ENCODE measurements at regions not wholly inside any gene's neighbourhood (a gene's known extent, or its start where the extent isn't known, plus 50 kb on each side); places are given as distances from the start of the nearest gene placed in this dataset.

- Mint-ChIP-seq H3K4me3 (no peak overlapping the region), H3K4me1 (no peaks in the 10 kb centered on the region), H3K27ac (no peak overlapping the region), H3K27me3 (no peaks in the 10 kb centered on the region), H3K9me3 (no peaks in the 10 kb centered on the region)
- DNase-seq (no peak), ATAC-seq (no peak)
Measured at GRCh38 chr11:79550809-79551208, 110.0 kb upstream of the TENM4 start.

GRCh38 chr11:79547256-79547655, 106.4 kb upstream of the TENM4 start:
- H3K4me1 Mint-ChIP-seq = no peaks in the 10 kb centered on the region
- no peak overlapping the region for H3K27ac Mint-ChIP-seq
- no peaks in the 10 kb centered on the region for H3K9me3 Mint-ChIP-seq
- ATAC-seq (no peak), DNase-seq (no peak)
- H3K27me3 Mint-ChIP-seq = no peaks in the 10 kb centered on the region
- H3K4me3 Mint-ChIP-seq = no peak overlapping the region

- Mint-ChIP-seq H3K9me3 (no peaks in the 10 kb centered on the region), H3K27ac (no peak overlapping the region), H3K4me3 (no peak overlapping the region), H3K27me3 (no peaks in the 10 kb centered on the region), H3K4me1 (no peaks in the 10 kb centered on the region)
- DNase-seq (no peak), ATAC-seq (no peak)
Measured at GRCh38 chr11:79546351-79546750, 105.5 kb upstream of the TENM4 start.

- H3K27me3 Mint-ChIP-seq = no peaks in the 10 kb centered on the region
- DNase-seq (no peak), ATAC-seq (no peak)
- no peak overlapping the region for H3K27ac Mint-ChIP-seq
- H3K4me3 Mint-ChIP-seq = no peak overlapping the region
- H3K9me3 Mint-ChIP-seq = no peaks in the 10 kb centered on the region
- no peaks in the 10 kb centered on the region for H3K4me1 Mint-ChIP-seq
Measured at GRCh38 chr11:79544361-79544760, 103.5 kb upstream of the TENM4 start.

- Mint-ChIP-seq H3K9me3 (no peaks in the 10 kb centered on the region), H3K4me1 (no peaks in the 10 kb centered on the region), H3K4me3 (no peak overlapping the region), H3K27me3 (no peaks in the 10 kb centered on the region), H3K27ac (no peak overlapping the region)
- DNase-seq (no peak), ATAC-seq (no peak)
Measured at GRCh38 chr11:79543101-79543500, 102.3 kb upstream of the TENM4 start.

- Mint-ChIP-seq H3K4me3 (no peak overlapping the region), H3K9me3 (peaks cover 5 to 6% of the 10 kb centered on the region in 2 donors), H3K27ac (no peak overlapping the region), H3K27me3 (peaks cover 3% of the 10 kb centered on the region), H3K4me1 (no peaks in the 10 kb centered on the region)
- no peak for ATAC-seq
- DNase-seq = no peak
Measured at GRCh38 chr11:79541466-79541865, 100.6 kb upstream of the TENM4 start.

- ATAC-seq = no peak
- peaks cover 8% of the 10 kb centered on the region for H3K27me3 Mint-ChIP-seq
Measured at GRCh38 chr11:79538775-79539174, 97.9 kb upstream of the TENM4 start.

GRCh38 chr11:79536155-79536917, 95.5 kb upstream of the TENM4 start:
- Mint-ChIP-seq H3K4me3 (no peak overlapping the region), H3K9me3 (peaks cover 8 to 11% of the 10 kb centered on the region in 2 donors), H3K27ac (peak overlapping the region in 1 of 2 donors; percentile 54), H3K4me1 (no peaks in the 10 kb centered on the region), H3K27me3 (peaks cover 8% of the 10 kb centered on the region)
- DNase-seq = no peak
- no peak for ATAC-seq

More at GRCh38 chr11:79538775-79539174, 97.9 kb upstream of the TENM4 start:
- H3K27ac Mint-ChIP-seq = no peak overlapping the region
- no peak for DNase-seq
- no peaks in the 10 kb centered on the region for H3K4me1 Mint-ChIP-seq
- no peak overlapping the region for H3K4me3 Mint-ChIP-seq
- peaks cover 8 to 11% of the 10 kb centered on the region in 2 donors for H3K9me3 Mint-ChIP-seq

GRCh38 chr11:79535606-79536005, 94.8 kb upstream of the TENM4 start:
- ATAC-seq = no peak
- no peak for DNase-seq
- H3K27ac Mint-ChIP-seq = no peak overlapping the region
- H3K4me3 Mint-ChIP-seq = no peak overlapping the region
- peaks cover 8 to 11% of the 10 kb centered on the region in 2 donors for H3K9me3 Mint-ChIP-seq
- no peaks in the 10 kb centered on the region for H3K4me1 Mint-ChIP-seq
- H3K27me3 Mint-ChIP-seq = peaks cover 8% of the 10 kb centered on the region

GRCh38 chr11:79525257-79525656, 84.4 kb upstream of the TENM4 start:
- no peak for ATAC-seq
- no peak overlapping the region for H3K27ac Mint-ChIP-seq
- peaks cover 12 to 13% of the 10 kb centered on the region in 2 donors for H3K9me3 Mint-ChIP-seq
- H3K4me3 Mint-ChIP-seq = no peak overlapping the region
- no peaks in the 10 kb centered on the region for H3K4me1 Mint-ChIP-seq
- DNase-seq = no peak
- peaks cover 13% of the 10 kb centered on the region for H3K27me3 Mint-ChIP-seq

GRCh38 chr11:79522626-79523025, 81.8 kb upstream of the TENM4 start:
- Mint-ChIP-seq H3K4me1 (no peaks in the 10 kb centered on the region), H3K4me3 (no peak overlapping the region), H3K9me3 (peaks cover 7% of the 10 kb centered on the region in 2 donors)

GRCh38 chr11:79520086-79520485, 79.3 kb upstream of the TENM4 start:
- Mint-ChIP-seq H3K27ac (no peak overlapping the region), H3K4me1 (no peaks in the 10 kb centered on the region), H3K4me3 (no peak overlapping the region), H3K27me3 (peaks cover 18% of the 10 kb centered on the region), H3K9me3 (peaks cover under 1 to 7% of the 10 kb centered on the region in 2 donors)
- DNase-seq = no peak
- no peak for ATAC-seq

More at GRCh38 chr11:79522626-79523025, 81.8 kb upstream of the TENM4 start:
- DNase-seq = no peak
- ATAC-seq = no peak
- Mint-ChIP-seq H3K27ac (no peak overlapping the region), H3K27me3 (peaks cover 7% of the 10 kb centered on the region)

- peaks cover 0 to 6% of the 10 kb centered on the region in 2 donors for H3K9me3 Mint-ChIP-seq
- H3K4me1 Mint-ChIP-seq = no peaks in the 10 kb centered on the region
- no peak for DNase-seq
- no peak for ATAC-seq
- peaks cover 17% of the 10 kb centered on the region for H3K27me3 Mint-ChIP-seq
- no peak overlapping the region for H3K4me3 Mint-ChIP-seq
- no peak overlapping the region for H3K27ac Mint-ChIP-seq
Measured at GRCh38 chr11:79515781-79516180, 75.0 kb upstream of the TENM4 start.

- Mint-ChIP-seq H3K9me3 (no peaks in the 10 kb centered on the region), H3K4me3 (no peak overlapping the region), H3K27ac (no peak overlapping the region), H3K27me3 (peaks cover 10% of the 10 kb centered on the region), H3K4me1 (no peaks in the 10 kb centered on the region)
- no peak for DNase-seq
- no peak for ATAC-seq
Measured at GRCh38 chr11:79514695-79515094, 73.9 kb upstream of the TENM4 start.

GRCh38 chr11:79514290-79514689, 73.5 kb upstream of the TENM4 start:
- Mint-ChIP-seq H3K27ac (no peak overlapping the region), H3K9me3 (no peaks in the 10 kb centered on the region), H3K4me3 (no peak overlapping the region), H3K4me1 (no peaks in the 10 kb centered on the region), H3K27me3 (peaks cover 13% of the 10 kb centered on the region)
- DNase-seq = no peak
- no peak for ATAC-seq

- no peak overlapping the region for H3K27ac Mint-ChIP-seq
- peaks cover 25% of the 10 kb centered on the region for H3K27me3 Mint-ChIP-seq
- ATAC-seq = no peak
- no peaks in the 10 kb centered on the region for H3K9me3 Mint-ChIP-seq
- no peaks in the 10 kb centered on the region for H3K4me1 Mint-ChIP-seq
- no peak overlapping the region for H3K4me3 Mint-ChIP-seq
- no peak for DNase-seq
Measured at GRCh38 chr11:79512706-79513469, 72.1 kb upstream of the TENM4 start.
